Osteocyte (in vitro differentiated cells): ENCODE measurements at regions not wholly inside any gene's neighbourhood (a gene's known extent, or its start where the extent isn't known, plus 50 kb on each side); places are given as distances from the start of the nearest gene placed in this dataset.
A peak's percentile ranks its signal among the peaks of the same experiment; 100 is the strongest.

Experiments
- DNase-seq: peaks from one replicate; pipeline ENCODE4 v3.0.0; 2021; ENCODE audit warnings: mixed read lengths; ENCODE audit not compliant: unreplicated experiment; ENCODE audit errors: extremely low spot score
- H3K27ac Mint-ChIP-seq: one replicate; pipeline ENCODE4 v1.8.0; 2021; ENCODE audit warnings: mild to moderate bottlenecking, mixed read lengths; ENCODE audit not compliant: unreplicated experiment
- H3K27me3 Mint-ChIP-seq: one replicate; pipeline ENCODE4 v1.8.0; 2021; ENCODE audit warnings: mixed read lengths; ENCODE audit not compliant: unreplicated experiment
- H3K36me3 Mint-ChIP-seq: one replicate; pipeline ENCODE4 v1.8.0; 2021; ENCODE audit warnings: mixed read lengths; ENCODE audit not compliant: unreplicated experiment
- H3K4me1 Mint-ChIP-seq: one replicate; pipeline ENCODE4 v1.8.0; 2021; ENCODE audit warnings: mixed read lengths; ENCODE audit not compliant: unreplicated experiment
- H3K4me3 Mint-ChIP-seq: one replicate; pipeline ENCODE4 v1.8.0; 2021; ENCODE audit warnings: mild to moderate bottlenecking, moderate library complexity, mixed read lengths; ENCODE audit not compliant: unreplicated experiment
- H3K9me3 Mint-ChIP-seq: one replicate; pipeline ENCODE4 v1.8.0; 2021; ENCODE audit warnings: mixed read lengths; ENCODE audit not compliant: unreplicated experiment
- TF ChIP-seq, protein P1 (sequence below): fragments of 200-600 bp; sonication (generic); IDR thresholded peaks from 2 replicates; pipeline ENCODE4 v1.5.0; 2021; ENCODE audit warnings: antibody characterized with exemption, mild to moderate bottlenecking, moderate library complexity

DNA sequence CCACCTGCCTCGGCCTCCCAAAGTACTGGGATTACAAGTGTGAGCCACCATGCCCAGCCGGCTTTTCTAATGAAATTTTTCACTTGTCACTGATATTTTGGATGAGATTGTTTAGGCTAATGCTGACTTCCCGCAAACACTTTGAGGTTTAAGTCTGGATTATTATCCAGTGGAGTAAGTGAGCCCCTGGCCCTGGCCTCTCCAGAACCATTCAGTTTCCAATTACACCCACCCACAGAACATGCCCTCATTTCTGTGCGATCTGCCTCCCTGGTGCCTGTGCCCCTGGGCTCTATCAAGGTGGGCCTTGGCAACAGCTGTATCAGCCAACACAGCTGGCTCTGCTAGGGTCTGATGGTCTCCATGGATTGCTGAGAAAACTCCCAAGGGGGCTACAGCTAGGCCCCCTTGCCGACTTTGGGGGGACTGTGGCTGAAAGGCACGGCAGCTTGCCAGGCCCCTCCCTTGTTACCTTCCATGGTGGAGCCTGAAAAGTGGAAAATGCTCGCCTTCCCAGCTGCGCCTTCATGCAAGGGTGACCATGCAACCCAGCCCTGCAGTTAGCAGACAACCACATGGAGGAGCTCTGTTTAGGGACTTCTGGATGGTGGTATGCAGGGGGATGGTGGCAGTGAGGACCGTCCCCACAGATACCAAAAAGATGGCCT is 288.9 kb downstream of the FAM43A start:
- Mint-ChIP-seq H3K36me3 (peaks cover 2% of the 10 kb centered on the region), H3K27ac (no peak overlapping the region), H3K27me3 (peaks cover 28% of the 10 kb centered on the region), H3K9me3 (peaks cover 6% of the 10 kb centered on the region), H3K4me3 (no peak overlapping the region), H3K4me1 (peaks cover 2% of the 10 kb centered on the region)
- peak; percentile 56 for DNase-seq
- TF ChIP-seq, protein P1, sequence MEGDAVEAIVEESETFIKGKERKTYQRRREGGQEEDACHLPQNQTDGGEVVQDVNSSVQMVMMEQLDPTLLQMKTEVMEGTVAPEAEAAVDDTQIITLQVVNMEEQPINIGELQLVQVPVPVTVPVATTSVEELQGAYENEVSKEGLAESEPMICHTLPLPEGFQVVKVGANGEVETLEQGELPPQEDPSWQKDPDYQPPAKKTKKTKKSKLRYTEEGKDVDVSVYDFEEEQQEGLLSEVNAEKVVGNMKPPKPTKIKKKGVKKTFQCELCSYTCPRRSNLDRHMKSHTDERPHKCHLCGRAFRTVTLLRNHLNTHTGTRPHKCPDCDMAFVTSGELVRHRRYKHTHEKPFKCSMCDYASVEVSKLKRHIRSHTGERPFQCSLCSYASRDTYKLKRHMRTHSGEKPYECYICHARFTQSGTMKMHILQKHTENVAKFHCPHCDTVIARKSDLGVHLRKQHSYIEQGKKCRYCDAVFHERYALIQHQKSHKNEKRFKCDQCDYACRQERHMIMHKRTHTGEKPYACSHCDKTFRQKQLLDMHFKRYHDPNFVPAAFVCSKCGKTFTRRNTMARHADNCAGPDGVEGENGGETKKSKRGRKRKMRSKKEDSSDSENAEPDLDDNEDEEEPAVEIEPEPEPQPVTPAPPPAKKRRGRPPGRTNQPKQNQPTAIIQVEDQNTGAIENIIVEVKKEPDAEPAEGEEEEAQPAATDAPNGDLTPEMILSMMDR = no peak

DNA sequence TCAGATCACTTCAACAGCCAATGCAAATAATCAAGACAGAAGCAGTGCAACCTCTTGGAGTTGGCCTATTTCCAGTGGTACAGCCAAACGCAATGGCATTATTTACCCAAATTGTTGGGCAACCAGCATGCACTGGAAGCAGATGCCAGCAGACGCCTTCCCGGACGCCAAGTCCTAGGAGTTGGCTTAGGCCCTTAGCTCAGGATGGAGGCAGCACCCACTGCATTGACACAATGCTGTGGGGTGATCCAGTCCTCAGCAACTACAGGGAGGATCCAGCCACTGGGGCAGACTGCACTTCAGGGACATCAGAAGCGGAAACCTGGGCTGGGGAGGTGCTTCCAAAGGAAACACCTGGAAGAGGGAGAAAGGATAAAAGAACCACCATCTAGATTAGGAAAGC is 290.4 kb downstream of the FAM43A start:
- Mint-ChIP-seq H3K4me3 (no peak overlapping the region), H3K36me3 (no peaks in the 10 kb centered on the region), H3K9me3 (no peaks in the 10 kb centered on the region), H3K4me1 (peaks cover 2% of the 10 kb centered on the region), H3K27me3 (peaks cover 36% of the 10 kb centered on the region), H3K27ac (no peak overlapping the region)
- peak; percentile 46 for DNase-seq
- TF ChIP-seq, protein P1 = no peak

DNA sequence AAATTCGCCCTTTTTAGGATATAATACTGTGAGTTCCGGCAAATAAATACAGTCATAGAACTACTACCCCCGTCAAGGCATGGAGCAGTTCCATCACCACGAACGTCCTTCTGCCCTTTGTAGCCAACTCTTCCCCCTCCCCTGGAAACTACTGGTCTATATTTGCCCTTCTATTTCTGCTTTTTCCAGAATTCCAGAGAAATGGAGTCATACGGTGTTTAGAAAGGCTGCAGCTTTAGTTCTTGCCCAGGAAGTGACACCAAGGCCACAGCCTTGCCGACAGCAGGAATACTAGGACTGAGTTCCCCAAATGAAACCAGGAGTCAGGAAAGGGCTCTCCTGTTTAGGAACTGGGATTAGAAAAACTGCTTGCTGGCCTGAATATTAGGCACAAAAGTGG is 291.2 kb downstream of the FAM43A start:
- DNase-seq = no peak
- Mint-ChIP-seq H3K4me3 (no peak overlapping the region), H3K9me3 (peaks cover 3% of the 10 kb centered on the region), H3K27ac (no peak overlapping the region), H3K4me1 (peaks cover 2% of the 10 kb centered on the region), H3K27me3 (peaks cover 37% of the 10 kb centered on the region), H3K36me3 (no peaks in the 10 kb centered on the region)
- TF ChIP-seq, protein P1 = no peak

DNA sequence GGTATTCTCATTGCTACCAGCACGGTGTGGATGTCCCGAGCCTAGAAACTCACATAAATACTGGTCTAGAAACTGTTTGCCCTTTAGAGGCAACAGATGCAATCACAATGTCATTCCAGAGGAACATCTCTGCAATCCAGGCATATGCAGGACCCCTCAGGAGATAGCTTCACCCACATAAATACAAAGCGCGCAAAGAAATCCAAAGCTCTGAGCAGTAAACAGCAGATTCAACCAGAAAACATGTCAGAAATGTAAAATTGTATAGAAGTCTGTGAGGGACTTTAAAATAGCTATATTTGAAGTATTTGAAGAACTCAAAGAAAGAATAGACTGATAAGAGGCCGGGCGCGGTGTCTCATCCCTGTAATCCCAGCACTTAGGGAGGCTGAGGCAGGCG is 291.7 kb downstream of the FAM43A start:
- TF ChIP-seq, protein P1 = no peak
- DNase-seq = no peak
- Mint-ChIP-seq H3K4me1 (peaks cover 2% of the 10 kb centered on the region), H3K27me3 (peaks cover 39% of the 10 kb centered on the region), H3K9me3 (peaks cover 5% of the 10 kb centered on the region), H3K4me3 (no peak overlapping the region), H3K36me3 (peaks cover 1% of the 10 kb centered on the region), H3K27ac (no peak overlapping the region)

DNA sequence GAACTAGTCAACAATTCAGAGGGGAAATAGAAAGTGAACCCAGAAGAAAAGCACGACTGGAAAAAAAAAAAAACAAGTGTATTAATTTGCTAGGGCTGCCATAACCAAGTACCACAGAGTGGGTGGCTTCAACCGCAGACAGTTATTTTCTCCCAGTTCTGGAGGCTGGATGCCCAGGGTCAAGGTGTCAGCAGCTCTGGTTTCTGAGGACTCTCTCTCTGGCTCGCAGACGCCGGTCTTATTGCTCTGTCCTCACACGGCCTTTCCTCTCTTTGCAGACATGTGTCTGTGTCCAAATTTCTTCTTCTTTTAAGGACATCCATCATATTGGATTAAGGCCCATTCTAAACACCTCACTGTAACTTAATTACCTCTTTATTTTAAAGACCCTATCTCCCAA is 291.8 kb downstream of the XXYLT1 start:
- H3K4me1 Mint-ChIP-seq = peaks cover 2% of the 10 kb centered on the region
- no peak overlapping the region for H3K4me3 Mint-ChIP-seq
- no peak overlapping the region for H3K27ac Mint-ChIP-seq
- peaks cover 4% of the 10 kb centered on the region for H3K36me3 Mint-ChIP-seq
- TF ChIP-seq, protein P1 = no peak
- DNase-seq = peak; percentile 44
- H3K9me3 Mint-ChIP-seq = peaks cover 8% of the 10 kb centered on the region
- peaks cover 27% of the 10 kb centered on the region for H3K27me3 Mint-ChIP-seq
